Loucy (cell line): ENCODE measurements at regions not wholly inside any gene's neighbourhood (a gene's known extent, or its start where the extent isn't known, plus 50 kb on each side); places are given as distances from the start of the nearest gene placed in this dataset.

ENCODE experiments used
- H2AFZ ChIP-seq: fragments of 200-600 bp; sonication (generic); 2 replicates; pipeline ENCODE4 v1.6.0; 2016; ENCODE audit warnings: antibody characterized with exemption, mild to moderate bottlenecking, low read length, moderate library complexity
- H3F3A ChIP-seq: fragments of 200-600 bp; 2 replicates; pipeline ENCODE4 v1.6.0; 2016; ENCODE audit warnings: antibody characterized with exemption, low read depth, mild to moderate bottlenecking
- H3K27me3 ChIP-seq: fragments of 200-600 bp; sonication (generic); 2 replicates; pipeline ENCODE4 v1.6.1; 2014; ENCODE audit warnings: low read length, mild to moderate bottlenecking; ENCODE audit not compliant: insufficient read depth, poor library complexity, severe bottlenecking
- H3K36me3 ChIP-seq: fragments of 200-600 bp; sonication (generic); 2 replicates; pipeline ENCODE4 v1.6.1; 2016; ENCODE audit warnings: low read length; ENCODE audit not compliant: insufficient read depth
- H3K4me1 ChIP-seq: fragments of 200-600 bp; sonication (generic); 2 replicates; pipeline ENCODE4 v1.5.1; 2014; ENCODE audit warnings: low read length, mild to moderate bottlenecking; ENCODE audit not compliant: insufficient read depth, poor library complexity, severe bottlenecking
- H3K4me2 ChIP-seq: fragments of 200-600 bp; sonication (generic); 2 replicates; pipeline ENCODE4 v1.6.0; 2014; ENCODE audit warnings: antibody characterized with exemption, low read length, low read depth, mild to moderate bottlenecking; ENCODE audit not compliant: poor library complexity, severe bottlenecking
- H3K4me3 ChIP-seq: fragments of 200-600 bp; sonication (generic); 2 replicates; pipeline ENCODE4 v1.5.1; 2014; ENCODE audit warnings: low read length, mild to moderate bottlenecking, mixed read lengths; ENCODE audit not compliant: poor library complexity, severe bottlenecking
- H3K79me2 ChIP-seq: fragments of 200-600 bp; sonication (generic); 2 replicates; pipeline ENCODE4 v1.6.1; 2014; ENCODE audit warnings: low read length; ENCODE audit not compliant: insufficient read depth
- H3K9ac ChIP-seq: fragments of 200-600 bp; sonication (generic); 2 replicates; pipeline ENCODE4 v1.6.0; 2014; ENCODE audit warnings: mild to moderate bottlenecking, low read depth, low read length, moderate library complexity; ENCODE audit not compliant: poor library complexity, severe bottlenecking
- H3K9me2 ChIP-seq: fragments of 200-600 bp; sonication (generic); replicated peaks from 2 replicates; pipeline ENCODE4 v1.6.1; 2016; ENCODE audit warnings: low read depth, low read length, mixed read lengths
- H3K9me3 ChIP-seq: fragments of 200-600 bp; sonication (generic); 2 replicates; pipeline ENCODE4 v1.6.1; 2014; ENCODE audit warnings: mild to moderate bottlenecking, antibody characterized with exemption, low read length, low read depth; ENCODE audit not compliant: insufficient read depth
- H4K20me1 ChIP-seq: fragments of 200-600 bp; sonication (generic); 2 replicates; pipeline ENCODE4 v1.6.0; 2014; ENCODE audit warnings: antibody characterized with exemption, low read length, mild to moderate bottlenecking; ENCODE audit not compliant: insufficient read depth, poor library complexity, severe bottlenecking
- CTCF ChIP-seq: fragments of 200-600 bp; sonication (generic); conservative IDR thresholded peaks from 2 replicates; pipeline ENCODE4 v1.5.1; 2014; ENCODE audit warnings: mild to moderate bottlenecking, antibody characterized with exemption, low read length
- EZH2phosphoT487 ChIP-seq: fragments of 200-600 bp; IDR thresholded peaks from 2 replicates; pipeline ENCODE4 v1.6.1; 2018; ENCODE audit warnings: antibody characterized with exemption, mild to moderate bottlenecking, moderate library complexity, borderline replicate concordance

GRCh38 chr2:236663287-236664101 lies 93.9 kb downstream of the ACKR3 start:
- Histone ChIP-seq H3K4me2 (no peak overlapping the region), H3K9me2 (no peaks in the 10 kb centered on the region), H3K9me3 (no peaks in the 10 kb centered on the region), H3K79me2 (no peaks in the 10 kb centered on the region), H3K4me3 (no peak overlapping the region), H3K27me3 (no peaks in the 10 kb centered on the region), H4K20me1 (no peaks in the 10 kb centered on the region), H2AFZ (no peak overlapping the region), H3K4me1 (no peaks in the 10 kb centered on the region), H3F3A (no peaks in the 10 kb centered on the region), H3K36me3 (no peaks in the 10 kb centered on the region), H3K9ac (no peak overlapping the region)
- TF ChIP-seq CTCF = no peak
- no peak for TF ChIP-seq EZH2phosphoT487

- H2AFZ ChIP-seq = no peak overlapping the region
These were observed 94.5 kb downstream of the ACKR3 start for GRCh38 chr2:236664136-236664535.

GRCh38 chr2:236665101-236665500 lies 95.5 kb downstream of the ACKR3 start:
- Histone ChIP-seq H3K4me2 (no peak overlapping the region), H3K79me2 (no peaks in the 10 kb centered on the region), H3K27me3 (no peaks in the 10 kb centered on the region), H3K4me1 (no peaks in the 10 kb centered on the region), H2AFZ (no peak overlapping the region), H3K9me3 (no peaks in the 10 kb centered on the region), H3K36me3 (no peaks in the 10 kb centered on the region), H3F3A (no peaks in the 10 kb centered on the region), H4K20me1 (no peaks in the 10 kb centered on the region), H3K9me2 (no peaks in the 10 kb centered on the region), H3K4me3 (no peak overlapping the region), H3K9ac (no peak overlapping the region)
- TF ChIP-seq EZH2phosphoT487 (no peak), CTCF (no peak)

More at GRCh38 chr2:236664136-236664535, 94.5 kb downstream of the ACKR3 start:
- Histone ChIP-seq H3K4me3 (no peak overlapping the region), H3K4me1 (no peaks in the 10 kb centered on the region), H3K27me3 (no peaks in the 10 kb centered on the region), H3K9me2 (no peaks in the 10 kb centered on the region), H3K9me3 (no peaks in the 10 kb centered on the region), H4K20me1 (no peaks in the 10 kb centered on the region), H3K9ac (no peak overlapping the region), H3K36me3 (no peaks in the 10 kb centered on the region), H3F3A (no peaks in the 10 kb centered on the region), H3K4me2 (no peak overlapping the region), H3K79me2 (no peaks in the 10 kb centered on the region)
- TF ChIP-seq CTCF (no peak), EZH2phosphoT487 (no peak)
